ENCODE measurements at regions not wholly inside any gene's neighbourhood (a gene's known extent, or its start where the extent isn't known, plus 50 kb on each side); places are given as distances from the start of the nearest gene placed in this dataset.

- no peak for TF ChIP-seq TAF1 (IDR thresholded peaks at IDR 0.05; ENCODE audit: borderline replicate concordance, insufficient read depth, low read length)
- no peak for TF ChIP-seq REST (IDR thresholded peaks at IDR 0.05; ENCODE audit: insufficient read depth in 1 of 2, low read depth in 2 of 2, low read length in 2 of 2)
Observed at GRCh38 chr18:22303927-22304326, 113.8 kb downstream of the CTAGE1 start.
